Activated T-cell treated with anti-CD3 and anti-CD28 coated beads, Interleukin-2, amount 50 U/mL, for 4 hours (primary cell): ENCODE measurements at regions not wholly inside any gene's neighbourhood (a gene's known extent, or its start where the extent isn't known, plus 50 kb on each side); places are given as distances from the start of the nearest gene placed in this dataset.
A peak's percentile ranks its signal among the peaks of the same experiment; 100 is the strongest.
"Not testable (repeated sequence)": the region's sequence is repeated elsewhere in the genome, so short reads cannot be mapped to it uniquely, and the experiment has no call there.

ENCODE experiments used
- ATAC-seq, 2 donors: fragments of 200-7000 bp; cut with Tn5 transposase; one replicate each; pipeline ENCODE4 v1.10.0; 2021
- DNase-seq: peaks from one replicate; pipeline ENCODE4 v3.0.0-alpha.2; 2020
- H3K27me3 Mint-ChIP-seq: one replicate; pipeline ENCODE4 v1.8.0; 2021; ENCODE audit warnings: low read depth, mixed read lengths
- H3K36me3 Mint-ChIP-seq: one replicate; pipeline ENCODE4 v1.8.0; 2022; ENCODE audit warnings: mixed read lengths; ENCODE audit not compliant: insufficient read depth
- H3K4me1 Mint-ChIP-seq: one replicate; pipeline ENCODE4 v1.8.0; 2021; ENCODE audit warnings: low read depth, mixed read lengths
- H3K4me3 Mint-ChIP-seq: one replicate; pipeline ENCODE4 v1.8.0; 2021; ENCODE audit warnings: mild to moderate bottlenecking, moderate library complexity, mixed read lengths
- H3K9me3 Mint-ChIP-seq: one replicate; pipeline ENCODE4 v1.8.0; 2021; ENCODE audit warnings: mixed read lengths

GRCh38 chr3:194054961-194055360 lies 81.0 kb upstream of the HES1 start:
- Mint-ChIP-seq H3K4me3 (no peak overlapping the region), H3K4me1 (peaks cover 7% of the 10 kb centered on the region), H3K36me3 (peaks cover 2% of the 10 kb centered on the region), H3K9me3 (peaks cover 12% of the 10 kb centered on the region), H3K27me3 (peaks cover 26% of the 10 kb centered on the region)
- DNase-seq: no peak
- ATAC-seq: no peak

GRCh38 chr3:194056323-194056722 lies 79.6 kb upstream of the HES1 start:
- peaks cover 23% of the 10 kb centered on the region for H3K27me3 Mint-ChIP-seq
- not testable (repeated sequence) for H3K4me3 Mint-ChIP-seq, H3K36me3 Mint-ChIP-seq, ATAC-seq, H3K4me1 Mint-ChIP-seq, H3K9me3 Mint-ChIP-seq, DNase-seq

- DNase-seq: no peak
- Mint-ChIP-seq H3K27me3 (peaks cover 23% of the 10 kb centered on the region), H3K36me3 (no peaks in the 10 kb centered on the region), H3K4me1 (peaks cover 7% of the 10 kb centered on the region), H3K9me3 (peaks cover 2% of the 10 kb centered on the region), H3K4me3 (no peak overlapping the region)
- ATAC-seq: no peak
Measured at GRCh38 chr3:194056731-194057415, 79.1 kb upstream of the HES1 start.

- peaks cover 23% of the 10 kb centered on the region for H3K27me3 Mint-ChIP-seq
- no peaks in the 10 kb centered on the region for H3K9me3 Mint-ChIP-seq
- no peaks in the 10 kb centered on the region for H3K36me3 Mint-ChIP-seq
- ATAC-seq (no peak), DNase-seq (no peak)
- H3K4me3 Mint-ChIP-seq: peak overlapping the region; percentile 65
- peaks cover 7% of the 10 kb centered on the region for H3K4me1 Mint-ChIP-seq
Measured at GRCh38 chr3:194057570-194058188, 78.3 kb upstream of the HES1 start.

GRCh38 chr3:194058189-194058571 lies 77.8 kb upstream of the HES1 start:
- no peaks in the 10 kb centered on the region for H3K9me3 Mint-ChIP-seq
- peak; percentile 69 to 78 for ATAC-seq
- peaks cover 20% of the 10 kb centered on the region for H3K27me3 Mint-ChIP-seq
- H3K4me1 Mint-ChIP-seq: peaks cover 7% of the 10 kb centered on the region
- peak; percentile 32 for DNase-seq
- H3K4me3 Mint-ChIP-seq: peak overlapping the region; percentile 65
- H3K36me3 Mint-ChIP-seq: no peaks in the 10 kb centered on the region

- DNase-seq (no peak), ATAC-seq (no peak)
- peaks cover 7% of the 10 kb centered on the region for H3K4me1 Mint-ChIP-seq
- no peaks in the 10 kb centered on the region for H3K36me3 Mint-ChIP-seq
- peaks cover 17% of the 10 kb centered on the region for H3K27me3 Mint-ChIP-seq
- H3K4me3 Mint-ChIP-seq: peak overlapping the region; percentile 16
- no peaks in the 10 kb centered on the region for H3K9me3 Mint-ChIP-seq
Measured at GRCh38 chr3:194058753-194059152, 77.2 kb upstream of the HES1 start.

GRCh38 chr3:194061421-194062030 lies 74.4 kb upstream of the HES1 start:
- Mint-ChIP-seq H3K36me3 (no peaks in the 10 kb centered on the region), H3K4me1 (peaks cover 5% of the 10 kb centered on the region), H3K27me3 (peaks cover 11% of the 10 kb centered on the region), H3K9me3 (no peaks in the 10 kb centered on the region), H3K4me3 (no peak overlapping the region)
- ATAC-seq: no peak
- DNase-seq: no peak

GRCh38 chr3:194062830-194063229 lies 73.1 kb upstream of the HES1 start:
- Mint-ChIP-seq H3K27me3 (peaks cover 2% of the 10 kb centered on the region), H3K4me3 (no peak overlapping the region), H3K4me1 (peaks cover 1% of the 10 kb centered on the region), H3K9me3 (no peaks in the 10 kb centered on the region), H3K36me3 (no peaks in the 10 kb centered on the region)
- ATAC-seq: no peak
- no peak for DNase-seq

- H3K4me3 Mint-ChIP-seq: no peak overlapping the region
- no peak for ATAC-seq
Measured at GRCh38 chr3:194064380-194065332, 71.3 kb upstream of the HES1 start.

GRCh38 chr3:194067327-194067726 lies 68.6 kb upstream of the HES1 start:
- DNase-seq, H3K4me3 Mint-ChIP-seq, ATAC-seq, H3K36me3 Mint-ChIP-seq, H3K9me3 Mint-ChIP-seq: not testable (repeated sequence)
- peaks cover 13% of the 10 kb centered on the region for H3K27me3 Mint-ChIP-seq
- H3K4me1 Mint-ChIP-seq: peaks cover 11% of the 10 kb centered on the region

More at GRCh38 chr3:194064380-194065332, 71.3 kb upstream of the HES1 start:
- Mint-ChIP-seq H3K36me3 (no peaks in the 10 kb centered on the region), H3K9me3 (no peaks in the 10 kb centered on the region), H3K27me3 (peaks cover 3% of the 10 kb centered on the region), H3K4me1 (peaks cover under 1% of the 10 kb centered on the region)
- no peak for DNase-seq

- H3K4me3 Mint-ChIP-seq: no peak overlapping the region
- no peak for DNase-seq
- H3K27me3 Mint-ChIP-seq: peaks cover 19% of the 10 kb centered on the region
- H3K36me3 Mint-ChIP-seq: no peaks in the 10 kb centered on the region
- no peak for ATAC-seq
- H3K4me1 Mint-ChIP-seq: peaks cover 14% of the 10 kb centered on the region
- no peaks in the 10 kb centered on the region for H3K9me3 Mint-ChIP-seq
Measured at GRCh38 chr3:194067949-194068362, 68.0 kb upstream of the HES1 start.

- H3K4me3 Mint-ChIP-seq: peak overlapping the region; percentile 55
- DNase-seq (no peak), ATAC-seq (no peak)
- H3K36me3 Mint-ChIP-seq: no peaks in the 10 kb centered on the region
- H3K9me3 Mint-ChIP-seq: no peaks in the 10 kb centered on the region
- peaks cover 32% of the 10 kb centered on the region for H3K27me3 Mint-ChIP-seq
- H3K4me1 Mint-ChIP-seq: peaks cover 14% of the 10 kb centered on the region
Measured at GRCh38 chr3:194069421-194070219, 66.3 kb upstream of the HES1 start.

- peaks cover 35% of the 10 kb centered on the region for H3K27me3 Mint-ChIP-seq
- DNase-seq (no peak), ATAC-seq (no peak)
- no peaks in the 10 kb centered on the region for H3K9me3 Mint-ChIP-seq
- H3K4me3 Mint-ChIP-seq: peak overlapping the region; percentile 69
- peaks cover 14% of the 10 kb centered on the region for H3K4me1 Mint-ChIP-seq
- H3K36me3 Mint-ChIP-seq: no peaks in the 10 kb centered on the region
Measured at GRCh38 chr3:194070220-194070633, 65.7 kb upstream of the HES1 start.
